ENCODE measurements at regions not wholly inside any gene's neighbourhood (a gene's known extent, or its start where the extent isn't known, plus 50 kb on each side); places are given as distances from the start of the nearest gene placed in this dataset.

- TF ChIP-seq FOXM1 (IDR thresholded peaks at IDR 0.05; ENCODE audit: borderline replicate concordance, low read depth) (no peak), TEAD4 (IDR thresholded peaks at IDR 0.05) (no peak), NFIC (IDR thresholded peaks at IDR 0.05) (no peak), TCF12 (IDR thresholded peaks at IDR 0.05; ENCODE audit: low read depth) (no peak)
- TF ChIP-seq, protein P1, sequence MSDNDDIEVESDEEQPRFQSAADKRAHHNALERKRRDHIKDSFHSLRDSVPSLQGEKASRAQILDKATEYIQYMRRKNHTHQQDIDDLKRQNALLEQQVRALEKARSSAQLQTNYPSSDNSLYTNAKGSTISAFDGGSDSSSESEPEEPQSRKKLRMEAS (IDR thresholded peaks at IDR 0.05) = no peak
Observed at GRCh38 chr2:67246791-67247190, 150.3 kb upstream of the ETAA1 start.

DNA sequence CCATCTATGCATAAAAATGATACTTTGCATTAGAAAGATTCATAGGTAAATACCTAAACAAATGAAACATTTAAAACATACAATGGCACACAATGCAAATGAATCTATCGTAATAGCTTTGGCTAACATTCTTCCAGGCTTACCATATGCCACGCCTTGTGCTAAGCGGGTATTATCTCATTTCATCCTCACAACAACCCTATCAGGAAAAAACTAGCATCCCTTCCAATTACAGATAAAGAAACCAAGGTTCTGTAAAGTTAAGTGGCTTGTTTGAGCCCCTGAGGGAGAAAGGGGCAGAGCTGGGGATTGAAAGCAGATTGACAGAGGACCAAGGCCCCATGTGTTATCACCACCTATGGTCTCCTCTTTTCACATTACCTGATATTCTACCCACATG is 145.4 kb upstream of the ETAA1 start:
- TF ChIP-seq TEAD4 (IDR thresholded peaks at IDR 0.05) = no peak
- no peak for TF ChIP-seq CREB1 (IDR thresholded peaks at IDR 0.05; ENCODE audit: low read depth)
- no peak for TF ChIP-seq RAD21 (IDR thresholded peaks at IDR 0.05; ENCODE audit: low read depth)
- TF ChIP-seq, protein P1 (IDR thresholded peaks at IDR 0.05) = no peak
- no peak for TF ChIP-seq ZBTB7A (IDR thresholded peaks at IDR 0.05; ENCODE audit: low read depth)
- no peak for TF ChIP-seq TCF12 (IDR thresholded peaks at IDR 0.05; ENCODE audit: low read depth)
- no peak for TF ChIP-seq YY1 (IDR thresholded peaks at IDR 0.05; ENCODE audit: low read depth)
- TF ChIP-seq EGR1 (IDR thresholded peaks at IDR 0.05) = no peak
- TF ChIP-seq EP300 (IDR thresholded peaks at IDR 0.05; ENCODE audit: borderline replicate concordance) = no peak
- no peak for TF ChIP-seq REST (IDR thresholded peaks at IDR 0.05; ENCODE audit: low read depth)
- no peak for TF ChIP-seq FOXM1 (IDR thresholded peaks at IDR 0.05; ENCODE audit: borderline replicate concordance, low read depth)
- no peak for TF ChIP-seq CEBPB (IDR thresholded peaks at IDR 0.05)
- TF ChIP-seq NFIC (IDR thresholded peaks at IDR 0.05) = no peak
- TF ChIP-seq TAF1 (IDR thresholded peaks at IDR 0.05; ENCODE audit: low read depth) = no peak
- TF ChIP-seq USF1 (IDR thresholded peaks at IDR 0.05) = no peak

DNA sequence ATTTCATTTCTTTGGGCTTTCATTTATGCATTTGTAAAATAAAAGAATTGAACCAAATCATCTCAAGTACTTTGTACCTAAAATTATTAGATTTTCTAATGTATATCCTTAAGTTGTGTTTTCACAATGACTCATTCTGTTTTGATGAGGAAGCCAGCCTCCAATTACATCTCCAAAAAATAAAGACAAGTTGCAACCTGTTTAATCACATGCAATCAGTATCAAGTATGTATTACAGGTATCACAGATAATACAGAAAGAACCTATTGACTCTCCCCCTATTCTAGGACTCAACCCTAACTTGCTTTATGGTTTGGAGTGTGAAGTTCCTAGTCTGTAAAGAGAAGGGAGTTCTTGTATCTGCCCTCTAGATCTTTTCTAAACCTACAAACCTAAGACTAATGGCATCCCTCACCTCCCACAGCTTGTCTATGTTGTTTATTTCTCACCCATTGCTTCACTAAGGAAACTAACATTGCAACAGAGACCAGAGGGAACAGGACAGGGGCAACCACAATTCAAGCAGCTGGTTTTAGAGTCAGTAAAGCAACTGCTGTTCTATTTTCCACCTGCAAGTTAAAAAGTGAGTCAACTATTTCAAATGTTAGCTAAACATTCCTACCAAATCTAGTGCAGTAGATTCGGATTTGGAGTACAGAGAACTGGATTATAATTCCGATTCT is 141.1 kb upstream of the ETAA1 start:
- TF ChIP-seq RAD21 (IDR thresholded peaks at IDR 0.05; ENCODE audit: low read depth) (no peak), CEBPB (IDR thresholded peaks at IDR 0.05) (no peak), REST (IDR thresholded peaks at IDR 0.05; ENCODE audit: low read depth) (no peak), NFIC (IDR thresholded peaks at IDR 0.05) (no peak), TCF12 (IDR thresholded peaks at IDR 0.05; ENCODE audit: low read depth) (no peak), TEAD4 (IDR thresholded peaks at IDR 0.05) (no peak), USF1 (IDR thresholded peaks at IDR 0.05) (no peak)
- TF ChIP-seq, protein P1 (IDR thresholded peaks at IDR 0.05) = no peak

DNA sequence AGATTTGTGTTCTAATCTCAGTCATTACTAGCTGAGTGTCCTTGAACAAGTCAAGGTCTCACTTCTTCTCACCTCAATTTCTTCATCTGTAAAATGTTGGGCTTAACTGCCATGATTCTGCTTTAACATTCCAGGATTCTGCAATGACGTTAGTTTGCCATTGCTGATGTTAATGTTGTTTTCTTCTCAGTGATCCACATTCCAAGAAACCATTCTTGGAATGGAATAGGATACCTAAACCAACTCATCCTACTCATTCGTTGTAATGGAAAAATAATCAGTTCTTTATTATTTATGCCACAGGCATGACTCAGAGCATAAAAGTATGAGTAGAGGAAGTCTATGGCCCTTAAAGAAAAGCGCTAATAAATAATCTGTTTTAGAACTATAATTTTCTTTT is 140.2 kb upstream of the ETAA1 start:
- TF ChIP-seq ZBTB7A (IDR thresholded peaks at IDR 0.05; ENCODE audit: low read depth) (no peak), CEBPB (IDR thresholded peaks at IDR 0.05) (no peak), TCF12 (IDR thresholded peaks at IDR 0.05; ENCODE audit: low read depth) (no peak), USF1 (IDR thresholded peaks at IDR 0.05) (no peak), RAD21 (IDR thresholded peaks at IDR 0.05; ENCODE audit: low read depth) (no peak), FOXM1 (IDR thresholded peaks at IDR 0.05; ENCODE audit: borderline replicate concordance, low read depth) (no peak), TAF1 (IDR thresholded peaks at IDR 0.05; ENCODE audit: low read depth) (no peak), NFIC (IDR thresholded peaks at IDR 0.05) (no peak), REST (IDR thresholded peaks at IDR 0.05; ENCODE audit: low read depth) (no peak), YY1 (IDR thresholded peaks at IDR 0.05; ENCODE audit: low read depth) (no peak), CREB1 (IDR thresholded peaks at IDR 0.05; ENCODE audit: low read depth) (no peak), EP300 (IDR thresholded peaks at IDR 0.05; ENCODE audit: borderline replicate concordance) (no peak), TEAD4 (IDR thresholded peaks at IDR 0.05) (no peak), EGR1 (IDR thresholded peaks at IDR 0.05) (no peak)
- TF ChIP-seq, protein P1 (IDR thresholded peaks at IDR 0.05) = no peak

All from Ishikawa (cell line).